ENCODE measurements at regions not wholly inside any gene's neighbourhood (a gene's known extent, or its start where the extent isn't known, plus 50 kb on each side); places are given as distances from the start of the nearest gene placed in this dataset.
"Not testable (repeated sequence)": the region's sequence is repeated elsewhere in the genome, so short reads cannot be mapped to it uniquely, and the experiment has no call there.

DNA sequence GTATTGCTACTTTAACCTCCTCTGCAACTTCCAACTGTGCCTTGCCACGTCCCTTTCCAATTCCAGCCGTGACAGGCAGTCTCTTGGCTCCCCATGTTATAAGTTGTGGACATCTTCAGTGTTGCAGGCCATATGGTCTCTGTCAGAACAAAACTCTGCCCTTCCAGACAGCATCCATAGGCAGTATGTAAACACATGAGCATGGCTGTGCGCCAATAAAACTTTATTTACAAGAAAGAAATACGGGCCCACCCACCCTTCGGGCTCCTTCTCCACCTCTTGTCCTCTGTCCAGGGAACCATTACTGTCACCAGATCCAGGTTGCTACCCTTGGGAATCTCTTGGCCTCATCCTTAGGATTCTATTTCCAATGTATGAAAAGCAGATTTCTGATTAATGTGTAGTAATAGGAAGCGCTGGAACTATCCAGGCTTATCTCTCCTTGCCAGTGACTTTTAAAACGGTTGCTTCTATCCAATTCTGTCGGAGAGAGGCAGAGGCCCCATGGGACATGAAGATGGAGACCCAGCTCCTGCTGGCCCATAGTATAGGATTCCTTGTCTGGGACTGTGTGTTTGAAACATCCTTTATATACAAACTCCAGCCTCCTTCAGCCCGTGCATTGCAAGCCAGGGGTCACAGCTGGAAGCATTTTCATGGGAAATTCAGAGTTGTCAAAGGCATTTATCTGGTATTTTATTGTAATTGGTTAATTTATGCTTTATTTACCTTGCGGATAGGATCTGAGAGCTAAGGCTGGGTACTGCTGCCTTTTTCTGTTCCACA is 114.4 kb downstream of the ZNF664 start:
- no peak overlapping the region for H3K27ac ChIP-seq (ENCODE audit: low read length)
- DNase-seq (ENCODE audit: low read depth, low spot score) = no peak
- no peaks in the 10 kb centered on the region for H3K4me1 ChIP-seq (ENCODE audit: control insufficient read depth, insufficient read depth, low read length)
- CTCF ChIA-PET = no interaction called here
- intact Hi-C loops (cut with micrococcal nuclease; ENCODE audit: unreplicated experiment) (no loop called here), in situ Hi-C loops (cut with HindIII; ENCODE audit: low pct_unique_long_range_greater_than_20kb, low sequenced_read_pairs) (no loop called here)
- ATAC-seq = no peak
- no peaks in the 10 kb centered on the region for H3K36me3 ChIP-seq (ENCODE audit: control insufficient read depth, insufficient read depth, low read length)
- no TSS peak for BruUV-seq (replicated peaks)
- H3K4me3 ChIP-seq (ENCODE audit: low read depth in 2 of 2, low read length in 2 of 2) = no peak overlapping the region
- TF ChIP-seq SIN3A (IDR thresholded peaks at IDR 0.05; ENCODE audit: borderline replicate concordance, insufficient read depth, low read depth, low read length) (no peak), POLR2AphosphoS5 (IDR thresholded peaks at IDR 0.05; ENCODE audit: low read depth, low read length) (no peak), TCF7L2 (IDR thresholded peaks at IDR 0.05; ENCODE audit: low read depth, low read length) (no peak)
- TF ChIP-seq, protein P1, sequence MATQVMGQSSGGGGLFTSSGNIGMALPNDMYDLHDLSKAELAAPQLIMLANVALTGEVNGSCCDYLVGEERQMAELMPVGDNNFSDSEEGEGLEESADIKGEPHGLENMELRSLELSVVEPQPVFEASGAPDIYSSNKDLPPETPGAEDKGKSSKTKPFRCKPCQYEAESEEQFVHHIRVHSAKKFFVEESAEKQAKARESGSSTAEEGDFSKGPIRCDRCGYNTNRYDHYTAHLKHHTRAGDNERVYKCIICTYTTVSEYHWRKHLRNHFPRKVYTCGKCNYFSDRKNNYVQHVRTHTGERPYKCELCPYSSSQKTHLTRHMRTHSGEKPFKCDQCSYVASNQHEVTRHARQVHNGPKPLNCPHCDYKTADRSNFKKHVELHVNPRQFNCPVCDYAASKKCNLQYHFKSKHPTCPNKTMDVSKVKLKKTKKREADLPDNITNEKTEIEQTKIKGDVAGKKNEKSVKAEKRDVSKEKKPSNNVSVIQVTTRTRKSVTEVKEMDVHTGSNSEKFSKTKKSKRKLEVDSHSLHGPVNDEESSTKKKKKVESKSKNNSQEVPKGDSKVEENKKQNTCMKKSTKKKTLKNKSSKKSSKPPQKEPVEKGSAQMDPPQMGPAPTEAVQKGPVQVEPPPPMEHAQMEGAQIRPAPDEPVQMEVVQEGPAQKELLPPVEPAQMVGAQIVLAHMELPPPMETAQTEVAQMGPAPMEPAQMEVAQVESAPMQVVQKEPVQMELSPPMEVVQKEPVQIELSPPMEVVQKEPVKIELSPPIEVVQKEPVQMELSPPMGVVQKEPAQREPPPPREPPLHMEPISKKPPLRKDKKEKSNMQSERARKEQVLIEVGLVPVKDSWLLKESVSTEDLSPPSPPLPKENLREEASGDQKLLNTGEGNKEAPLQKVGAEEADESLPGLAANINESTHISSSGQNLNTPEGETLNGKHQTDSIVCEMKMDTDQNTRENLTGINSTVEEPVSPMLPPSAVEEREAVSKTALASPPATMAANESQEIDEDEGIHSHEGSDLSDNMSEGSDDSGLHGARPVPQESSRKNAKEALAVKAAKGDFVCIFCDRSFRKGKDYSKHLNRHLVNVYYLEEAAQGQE (IDR thresholded peaks at IDR 0.05; ENCODE audit: insufficient read depth in 1 of 2, low read depth in 2 of 2, low read length in 1 of 2) = no peak
- TF ChIP-seq, protein P2, sequence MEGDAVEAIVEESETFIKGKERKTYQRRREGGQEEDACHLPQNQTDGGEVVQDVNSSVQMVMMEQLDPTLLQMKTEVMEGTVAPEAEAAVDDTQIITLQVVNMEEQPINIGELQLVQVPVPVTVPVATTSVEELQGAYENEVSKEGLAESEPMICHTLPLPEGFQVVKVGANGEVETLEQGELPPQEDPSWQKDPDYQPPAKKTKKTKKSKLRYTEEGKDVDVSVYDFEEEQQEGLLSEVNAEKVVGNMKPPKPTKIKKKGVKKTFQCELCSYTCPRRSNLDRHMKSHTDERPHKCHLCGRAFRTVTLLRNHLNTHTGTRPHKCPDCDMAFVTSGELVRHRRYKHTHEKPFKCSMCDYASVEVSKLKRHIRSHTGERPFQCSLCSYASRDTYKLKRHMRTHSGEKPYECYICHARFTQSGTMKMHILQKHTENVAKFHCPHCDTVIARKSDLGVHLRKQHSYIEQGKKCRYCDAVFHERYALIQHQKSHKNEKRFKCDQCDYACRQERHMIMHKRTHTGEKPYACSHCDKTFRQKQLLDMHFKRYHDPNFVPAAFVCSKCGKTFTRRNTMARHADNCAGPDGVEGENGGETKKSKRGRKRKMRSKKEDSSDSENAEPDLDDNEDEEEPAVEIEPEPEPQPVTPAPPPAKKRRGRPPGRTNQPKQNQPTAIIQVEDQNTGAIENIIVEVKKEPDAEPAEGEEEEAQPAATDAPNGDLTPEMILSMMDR (IDR thresholded peaks at IDR 0.05) = no peak
- POLR2A ChIA-PET = no interaction called here
- H3K27me3 ChIP-seq (ENCODE audit: control insufficient read depth, insufficient read depth, low read length) = no peaks in the 10 kb centered on the region
- no peaks in the 10 kb centered on the region for H3K9me3 ChIP-seq (ENCODE audit: control insufficient read depth, insufficient read depth, low read depth, low read length)

GRCh38 chr12:124088217-124088907 is 115.3 kb downstream of the ZNF664 start:
- DNase-seq (ENCODE audit: low read depth, low spot score) (no peak), ATAC-seq (no peak)
- no peaks in the 10 kb centered on the region for H3K27me3 ChIP-seq (ENCODE audit: control insufficient read depth, insufficient read depth, low read length)
- BruUV-seq (replicated peaks) = no TSS peak
- H3K27ac ChIP-seq (ENCODE audit: low read length) = no peak overlapping the region
- TF ChIP-seq, protein P2 (IDR thresholded peaks at IDR 0.05) = no peak
- no peak for TF ChIP-seq POLR2AphosphoS5 (IDR thresholded peaks at IDR 0.05; ENCODE audit: low read depth, low read length)
- intact Hi-C loops (cut with micrococcal nuclease; ENCODE audit: unreplicated experiment) (no loop called here), in situ Hi-C loops (cut with HindIII; ENCODE audit: low pct_unique_long_range_greater_than_20kb, low sequenced_read_pairs) (no loop called here)
- H3K36me3 ChIP-seq (ENCODE audit: control insufficient read depth, insufficient read depth, low read length) = no peaks in the 10 kb centered on the region
- H3K4me3 ChIP-seq (ENCODE audit: low read depth in 2 of 2, low read length in 2 of 2) = no peak overlapping the region
- ChIA-PET POLR2A (no interaction called here), CTCF (no interaction called here)
- H3K4me1 ChIP-seq (ENCODE audit: control insufficient read depth, insufficient read depth, low read length) = no peaks in the 10 kb centered on the region
- no peaks in the 10 kb centered on the region for H3K9me3 ChIP-seq (ENCODE audit: control insufficient read depth, insufficient read depth, low read depth, low read length)

GRCh38 chr12:124089181-124089914 is 116.3 kb downstream of the ZNF664 start:
- DNase-seq (ENCODE audit: low read depth, low spot score); H3K36me3 ChIP-seq (ENCODE audit: control insufficient read depth, insufficient read depth, low read length); POLR2A ChIA-PET; ATAC-seq; in situ Hi-C loops (cut with HindIII; ENCODE audit: low pct_unique_long_range_greater_than_20kb, low sequenced_read_pairs); H3K4me1 ChIP-seq (ENCODE audit: control insufficient read depth, insufficient read depth, low read length); H3K27me3 ChIP-seq (ENCODE audit: control insufficient read depth, insufficient read depth, low read length); CTCF ChIA-PET; H3K4me3 ChIP-seq (ENCODE audit: low read depth in 2 of 2, low read length in 2 of 2); BruUV-seq (replicated peaks); H3K9me3 ChIP-seq (ENCODE audit: control insufficient read depth, insufficient read depth, low read depth, low read length); H3K27ac ChIP-seq (ENCODE audit: low read length); intact Hi-C loops (cut with micrococcal nuclease; ENCODE audit: unreplicated experiment): not testable (repeated sequence)

Data from Panc1 (cell line).